Thyroid gland (tissue), 4 donors: ENCODE measurements at regions not wholly inside any gene's neighbourhood (a gene's known extent, or its start where the extent isn't known, plus 50 kb on each side); places are given as distances from the start of the nearest gene placed in this dataset.

Source experiments
- DNase-seq, 2 donors: peaks; one replicate each; pipeline ENCODE4 v3.0.0-alpha.2; 2019
- H3K27ac ChIP-seq, 3 donors: fragments of 200-600 bp; sonication (generic); 1 replicate in 2 of 3; 2 replicates in 1 of 3; pipeline ENCODE4 v1.5.1; 2016 to 2019; ENCODE audit warnings: mild to moderate bottlenecking in 1 of 3, moderate library complexity in 1 of 3
- H3K27me3 ChIP-seq: fragments of 200-600 bp; sonication (generic); one replicate; pipeline ENCODE4 v1.5.1; 2019
- H3K36me3 ChIP-seq, 2 donors: fragments of 200-600 bp; sonication (generic); one replicate each; pipeline ENCODE4 v1.5.1; 2016 to 2019
- H3K4me1 ChIP-seq, 2 donors: fragments of 200-600 bp; sonication (generic); one replicate each; pipeline ENCODE4 v1.5.1; 2017 to 2019
- H3K4me3 ChIP-seq, 3 donors: fragments of 200-600 bp; sonication (generic); replicated peaks in 1 of 3; 1 replicate in 2 of 3; 2 replicates in 1 of 3; pipeline ENCODE4 v1.5.1; 2016; ENCODE audit warnings: mild to moderate bottlenecking in 1 of 3
- H3K9me3 ChIP-seq: fragments of 200-600 bp; sonication (generic); one replicate; pipeline ENCODE4 v1.5.1; 2017
- CTCF ChIP-seq, 6 experiments: fragments of 200-600 bp in 3 of 6; fragments of 450-650 bp in 3 of 6; sonication (generic) in 3 of 6; IDR thresholded peaks; one replicate each; pipeline ENCODE4 v1.5.1; 2016 to 2019; ENCODE audit warnings: antibody characterized with exemption in 6 of 6, mild to moderate bottlenecking in 2 of 6, inconsistent platforms in 1 of 6, moderate library complexity in 1 of 6
- POLR2A ChIP-seq, 2 donors: fragments of 450-650 bp; IDR thresholded peaks; one replicate each; pipeline ENCODE4 v1.6.1; 2017; ENCODE audit warnings: antibody characterized with exemption in 2 of 2, mild to moderate bottlenecking in 2 of 2, moderate library complexity in 1 of 2
- WGBS, 2 donors: methylation state at CpG; one replicate each; pipeline ENCODE4 v1.1.5; 2017; 5-methylcytosine and 5-hydroxymethylcytosine counted together
- intact Hi-C: fragments of 100-400 bp; cut with DNase I; formaldehyde crosslinking; loops from one replicate; pipeline ENCODE4 v1.15.1; 2023

- Histone ChIP-seq H3K36me3 (no peaks in the 10 kb centered on the region), H3K4me3 (no peak overlapping the region), H3K27ac (no peak overlapping the region), H3K9me3 (no peaks in the 10 kb centered on the region), H3K27me3 (no peaks in the 10 kb centered on the region), H3K4me1 (no peaks in the 10 kb centered on the region)
- WGBS, 2 donors: 70 to 71% methylated on average over 3 of the region's 3 CpGs
- intact Hi-C loops: no loop called here
- TF ChIP-seq CTCF (IDR thresholded peaks at IDR 0.05) (no peak), POLR2A (IDR thresholded peaks at IDR 0.05) (no peak)
- no peak for DNase-seq
Measured at GRCh38 chr7:155193716-155194115, 104.0 kb upstream of the INSIG1 start.

GRCh38 chr7:155194382-155195140, 103.1 kb upstream of the INSIG1 start:
- Histone ChIP-seq H3K27me3 (no peaks in the 10 kb centered on the region), H3K36me3 (no peaks in the 10 kb centered on the region)

GRCh38 chr7:155195939-155196523, 101.6 kb upstream of the INSIG1 start:
- Histone ChIP-seq H3K4me1 (no peaks in the 10 kb centered on the region), H3K27ac (no peak overlapping the region), H3K36me3 (no peaks in the 10 kb centered on the region), H3K4me3 (no peak overlapping the region), H3K9me3 (no peaks in the 10 kb centered on the region), H3K27me3 (no peaks in the 10 kb centered on the region)
- no peak for DNase-seq
- no peak for TF ChIP-seq POLR2A (IDR thresholded peaks at IDR 0.05)
- no peak for TF ChIP-seq CTCF (IDR thresholded peaks at IDR 0.05)
- 60 to 66% methylated on average over 1 of the region's 1 CpG for WGBS, 2 donors
- intact Hi-C loops: no loop called here

More at GRCh38 chr7:155194382-155195140, 103.1 kb upstream of the INSIG1 start:
- Histone ChIP-seq H3K4me3 (no peak overlapping the region), H3K9me3 (no peaks in the 10 kb centered on the region), H3K4me1 (no peaks in the 10 kb centered on the region), H3K27ac (no peak overlapping the region)
- DNase-seq: no peak
- 59 to 68% methylated on average over 12 to 18 of the region's 18 CpGs for WGBS, 2 donors
- TF ChIP-seq POLR2A (IDR thresholded peaks at IDR 0.05) (no peak), CTCF (IDR thresholded peaks at IDR 0.05) (no peak)
- intact Hi-C loops: no loop called here

- 84 to 89% methylated on average over 17 of the region's 22 CpGs for WGBS, 2 donors
- intact Hi-C loops: no loop called here
Measured at GRCh38 chr7:155198196-155198892, 99.3 kb upstream of the INSIG1 start.

More at GRCh38 chr7:155198196-155198892, 99.3 kb upstream of the INSIG1 start:
- Histone ChIP-seq H3K9me3 (no peaks in the 10 kb centered on the region), H3K4me1 (no peaks in the 10 kb centered on the region), H3K27me3 (no peaks in the 10 kb centered on the region), H3K36me3 (no peaks in the 10 kb centered on the region), H3K27ac (no peak overlapping the region), H3K4me3 (no peak overlapping the region)
- no peak for TF ChIP-seq CTCF (IDR thresholded peaks at IDR 0.05)
- no peak for TF ChIP-seq POLR2A (IDR thresholded peaks at IDR 0.05)
- DNase-seq: no peak
